ENCODE measurements at regions not wholly inside any gene's neighbourhood (a gene's known extent, or its start where the extent isn't known, plus 50 kb on each side); places are given as distances from the start of the nearest gene placed in this dataset.

DNA sequence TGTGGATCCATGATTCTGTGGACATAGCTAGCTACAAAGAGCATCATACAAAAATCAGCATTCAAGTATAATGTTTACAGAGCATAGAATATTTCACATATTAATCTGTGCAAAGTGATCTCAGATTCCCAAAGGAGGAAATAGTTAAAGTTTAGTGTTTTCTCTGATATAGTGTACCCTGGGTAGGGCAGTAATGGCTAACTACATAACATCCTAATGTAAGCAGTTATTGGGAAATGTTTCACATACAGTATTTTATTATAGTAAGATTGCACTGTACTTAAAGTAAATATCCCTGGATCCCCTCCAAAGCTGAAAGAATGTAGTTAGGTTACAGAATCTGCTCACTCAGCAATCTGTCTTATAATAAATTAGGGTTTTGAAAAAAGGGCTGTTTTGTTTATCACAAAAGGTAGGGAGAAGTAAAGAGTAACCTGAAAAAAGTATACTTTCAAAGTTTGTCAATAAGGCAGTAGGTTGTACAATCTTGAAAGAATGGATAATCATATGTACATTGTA is 52.5 kb upstream of the SMARCA2 start:
- Mint-ChIP-seq H3K27ac (no peak overlapping the region), H3K9me3 (ENCODE audit: low read depth) (no peaks in the 10 kb centered on the region), H3K36me3 (no peaks in the 10 kb centered on the region), H3K4me1 (ENCODE audit: low read depth) (no peaks in the 10 kb centered on the region), H3K4me3 (no peak overlapping the region), H3K27me3 (peaks cover 1% of the 10 kb centered on the region)

DNA sequence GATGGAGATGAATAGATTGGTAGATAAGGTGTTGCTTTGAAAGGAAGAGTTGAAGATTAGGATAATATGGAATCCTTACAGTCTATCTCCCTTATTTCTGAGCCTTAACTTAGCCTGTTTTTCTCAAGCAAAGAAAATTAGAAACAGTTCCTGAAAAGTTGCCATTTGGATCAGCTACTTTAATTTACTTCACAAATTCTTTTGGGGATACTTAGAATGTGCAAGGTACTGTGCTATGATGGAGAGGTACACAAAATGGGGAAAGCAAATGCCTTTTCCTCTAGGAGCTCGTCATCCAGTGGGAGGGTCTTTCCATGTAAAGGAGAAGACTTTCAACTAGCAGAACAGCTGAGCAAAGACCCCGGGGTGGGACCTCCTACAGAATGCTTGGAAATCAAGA is 51.1 kb upstream of the SMARCA2 start:
- peaks cover 1% of the 10 kb centered on the region for H3K27me3 Mint-ChIP-seq
- H3K27ac Mint-ChIP-seq, result no peak overlapping the region
- H3K9me3 Mint-ChIP-seq (ENCODE audit: low read depth), result no peaks in the 10 kb centered on the region
- H3K36me3 Mint-ChIP-seq, result no peaks in the 10 kb centered on the region
- H3K4me1 Mint-ChIP-seq (ENCODE audit: low read depth), result no peaks in the 10 kb centered on the region
- H3K4me3 Mint-ChIP-seq, result no peak overlapping the region
